WTC11 (cell line): ENCODE measurements at regions not wholly inside any gene's neighbourhood (a gene's known extent, or its start where the extent isn't known, plus 50 kb on each side); places are given as distances from the start of the nearest gene placed in this dataset.

Experiments
- ATAC-seq: fragments of 200-7000 bp; cut with Tn5 transposase; 2 replicates; pipeline ENCODE4 v1.10.0; 2021; ENCODE audit warnings: mild to moderate bottlenecking, moderate library complexity
- CTCF ChIA-PET: fragments of 300-600 bp; sonication (Branson Sonifier 250); formaldehyde crosslinking; loops from one replicate; lab custom pipeline; 2021; ENCODE audit warnings: antibody characterized with exemption; lab: Charles Lee
- POLR2A ChIA-PET: fragments of 350-600 bp; sonication (Branson Sonifier 250); formaldehyde crosslinking; loops from one replicate; lab custom pipeline; 2021; ENCODE audit warnings: antibody characterized with exemption; lab: Charles Lee
- DNase-seq: peaks from one replicate; pipeline ENCODE4 v3.0.0; 2021; ENCODE audit warnings: low spot score
- H3K27ac Mint-ChIP-seq: 2 replicates; pipeline ENCODE4 v1.8.0; 2021; ENCODE audit warnings: mixed read lengths
- H3K27me3 Mint-ChIP-seq: 2 replicates; pipeline ENCODE4 v1.8.0; 2021; ENCODE audit warnings: low read depth, mild to moderate bottlenecking, moderate library complexity, mixed read lengths
- H3K36me3 Mint-ChIP-seq: 2 replicates; pipeline ENCODE4 v1.8.0; 2021; ENCODE audit warnings: mixed read lengths
- H3K4me1 Mint-ChIP-seq: 2 replicates; pipeline ENCODE4 v1.8.0; 2022; ENCODE audit warnings: mixed read lengths
- H3K4me3 Mint-ChIP-seq: 2 replicates; pipeline ENCODE4 v1.8.0; 2021; ENCODE audit warnings: mild to moderate bottlenecking, moderate library complexity, mixed read lengths
- H3K9me3 Mint-ChIP-seq: 2 replicates; pipeline ENCODE4 v1.8.0; 2021; ENCODE audit warnings: mixed read lengths
- ATF1 ChIP-seq: sonication (generic); formaldehyde crosslinking; IDR thresholded peaks from 2 replicates; pipeline ENCODE4 v1.8.1; 2023; ENCODE audit warnings: mild to moderate bottlenecking, moderate library complexity, missing genetic modification reagents
- CBFB ChIP-seq: sonication (generic); formaldehyde crosslinking; IDR thresholded peaks from 2 replicates; pipeline ENCODE4 v1.8.1; 2022; ENCODE audit warnings: mild to moderate bottlenecking, low read depth, missing genetic modification reagents
- E2F4 ChIP-seq: sonication (generic); formaldehyde crosslinking; IDR thresholded peaks from 2 replicates; pipeline ENCODE4 v1.8.1; 2022; ENCODE audit warnings: low read depth, mild to moderate bottlenecking, moderate library complexity, missing genetic modification reagents, borderline replicate concordance
- ERG ChIP-seq: fragments of 250-450 bp; sonication (Bioruptor Pico); IDR thresholded peaks from 2 replicates; pipeline ENCODE4 v1.8.0; 2021; ENCODE audit warnings: mild to moderate bottlenecking
- ESRRA ChIP-seq: sonication (generic); formaldehyde crosslinking; IDR thresholded peaks from 2 replicates; pipeline ENCODE4 v1.8.1; 2022; ENCODE audit warnings: mild to moderate bottlenecking, missing genetic modification reagents, borderline replicate concordance
- FOXP1 ChIP-seq: sonication (generic); formaldehyde crosslinking; IDR thresholded peaks from 2 replicates; pipeline ENCODE4 v1.8.0; 2022; ENCODE audit warnings: missing genetic modification reagents, mild to moderate bottlenecking, moderate library complexity, borderline replicate concordance
- HMGA2 ChIP-seq: fragments of 250-450 bp; sonication (Bioruptor Pico); IDR thresholded peaks from 2 replicates; pipeline ENCODE4 v1.4.0; 2021; ENCODE audit warnings: mild to moderate bottlenecking, moderate library complexity
- IRF1 ChIP-seq: sonication (generic); formaldehyde crosslinking; IDR thresholded peaks from 2 replicates; pipeline ENCODE4 v1.8.0; 2023; ENCODE audit warnings: missing genetic modification reagents
- JAZF1 ChIP-seq: fragments of 250-450 bp; sonication (Bioruptor Pico); IDR thresholded peaks from 2 replicates; pipeline ENCODE4 v1.9.0; 2021; ENCODE audit warnings: moderate library complexity, mild to moderate bottlenecking, inconsistent platforms
- JUN ChIP-seq: sonication (generic); formaldehyde crosslinking; IDR thresholded peaks from 2 replicates; pipeline ENCODE4 v1.8.0; 2023; ENCODE audit warnings: mild to moderate bottlenecking, missing genetic modification reagents
- MAX ChIP-seq: sonication (generic); formaldehyde crosslinking; IDR thresholded peaks from 2 replicates; pipeline ENCODE4 v1.8.0; 2022; ENCODE audit warnings: mild to moderate bottlenecking, missing genetic modification reagents
- MYBL2 ChIP-seq: sonication (generic); formaldehyde crosslinking; IDR thresholded peaks from 2 replicates; pipeline ENCODE4 v1.8.1; 2023; ENCODE audit warnings: mild to moderate bottlenecking, moderate library complexity, missing genetic modification reagents
- RELA ChIP-seq: sonication (generic); formaldehyde crosslinking; IDR thresholded peaks from 2 replicates; pipeline ENCODE4 v1.8.1; 2022; ENCODE audit warnings: missing genetic modification reagents, mild to moderate bottlenecking, borderline replicate concordance
- SMAD4 ChIP-seq: sonication (generic); formaldehyde crosslinking; IDR thresholded peaks from 2 replicates; pipeline ENCODE4 v1.8.0; 2022; ENCODE audit warnings: mild to moderate bottlenecking, missing genetic modification reagents
- SP1 ChIP-seq: sonication (generic); formaldehyde crosslinking; conservative IDR thresholded peaks from 2 replicates; pipeline ENCODE4 v1.8.1; 2022; ENCODE audit warnings: missing genetic modification reagents
- TEAD4 ChIP-seq: sonication (generic); formaldehyde crosslinking; IDR thresholded peaks from 2 replicates; pipeline ENCODE4 v1.8.0; 2022; ENCODE audit warnings: mild to moderate bottlenecking, missing genetic modification reagents
- TP53 ChIP-seq: sonication (generic); formaldehyde crosslinking; IDR thresholded peaks from 2 replicates; pipeline ENCODE4 v1.8.1; 2023; ENCODE audit warnings: mild to moderate bottlenecking, missing genetic modification reagents
- USF2 ChIP-seq: sonication (generic); formaldehyde crosslinking; IDR thresholded peaks from 2 replicates; pipeline ENCODE4 v1.8.1; 2023; ENCODE audit warnings: mild to moderate bottlenecking, missing genetic modification reagents, moderate library complexity
- ZNF121 ChIP-seq: sonication (generic); formaldehyde crosslinking; IDR thresholded peaks from 2 replicates; pipeline ENCODE4 v1.8.0; 2023; ENCODE audit warnings: missing genetic modification reagents
- ZNF263 ChIP-seq: sonication (generic); formaldehyde crosslinking; IDR thresholded peaks from 2 replicates; pipeline ENCODE4 v1.8.1; 2022; ENCODE audit warnings: low read depth, mild to moderate bottlenecking, moderate library complexity, missing genetic modification reagents
- ZNF416 ChIP-seq: fragments of 250-450 bp; sonication (Bioruptor Pico); IDR thresholded peaks from 2 replicates; pipeline ENCODE4 v1.9.0; 2021; ENCODE audit warnings: mild to moderate bottlenecking, inconsistent platforms
- ZNF423 ChIP-seq: fragments of 250-450 bp; sonication (Bioruptor Pico); IDR thresholded peaks from 2 replicates; pipeline ENCODE4 v2.1.2; 2022; ENCODE audit warnings: mild to moderate bottlenecking, moderate library complexity
- ZNF671 ChIP-seq: fragments of 250-450 bp; sonication (Bioruptor Pico); IDR thresholded peaks from 2 replicates; pipeline ENCODE4 v1.8.0; 2021; ENCODE audit warnings: mild to moderate bottlenecking
- TF ChIP-seq, protein P1 (sequence below): sonication (generic); formaldehyde crosslinking; IDR thresholded peaks from 2 replicates; pipeline ENCODE4 v1.8.0; 2022; ENCODE audit warnings: mild to moderate bottlenecking, missing genetic modification reagents

DNA sequence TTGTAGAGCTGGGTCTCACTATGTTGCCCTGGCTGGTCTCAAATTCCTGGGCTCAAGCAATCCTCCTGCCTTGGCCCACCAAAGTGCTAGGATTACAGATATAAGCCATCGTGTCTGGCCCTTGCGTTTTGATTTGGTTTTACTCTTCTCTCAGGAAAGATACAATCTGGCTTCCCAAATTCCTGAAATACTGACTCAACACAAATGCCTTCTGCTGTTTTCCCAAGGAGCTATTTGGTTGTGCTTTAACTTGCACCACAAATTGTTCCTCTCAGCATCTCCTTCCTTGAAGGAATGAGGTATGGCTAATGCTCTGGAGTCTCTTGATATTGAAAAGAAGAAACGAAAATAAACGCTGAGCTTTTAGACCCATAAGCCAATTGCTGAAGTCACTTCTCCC is 110.0 kb upstream of the PAX6 start:
- DNase-seq, result no peak
- ChIA-PET POLR2A (no interaction called here), CTCF (interaction anchor here (3.3 kb wide), 1 partner anchor 37 kb away, joined by 14 read pairs; no protein-coding TSS in a partner anchor)
- no peak for ATAC-seq
- H3K4me3 Mint-ChIP-seq, result no peak overlapping the region
- no peaks in the 10 kb centered on the region for H3K36me3 Mint-ChIP-seq
- no peak overlapping the region for H3K27ac Mint-ChIP-seq
- no peaks in the 10 kb centered on the region for H3K4me1 Mint-ChIP-seq
- H3K9me3 Mint-ChIP-seq, result no peaks in the 10 kb centered on the region
- TF ChIP-seq ERG (CRISPR knock-in tag), result no peak
- no peak for TF ChIP-seq RELA (CRISPR knock-in tag)
- no peak for TF ChIP-seq CBFB
- TF ChIP-seq SMAD4 (CRISPR knock-in tag), result no peak
- TF ChIP-seq JAZF1, result no peak
- TF ChIP-seq ESRRA (CRISPR knock-in tag), result no peak
- TF ChIP-seq ZNF423 (CRISPR knock-in tag), result no peak
- no peaks in the 10 kb centered on the region for H3K27me3 Mint-ChIP-seq

- H3K27ac Mint-ChIP-seq, result no peak overlapping the region
- ChIA-PET POLR2A (no interaction called here), CTCF (interaction anchor here (1.5 to 3.3 kb wide), 2 partner anchors 32 to 39 kb away, joined by 5 to 14 read pairs; no protein-coding TSS in a partner anchor)
- H3K36me3 Mint-ChIP-seq, result no peaks in the 10 kb centered on the region
- ATAC-seq (no peak), DNase-seq (no peak)
- H3K27me3 Mint-ChIP-seq, result no peaks in the 10 kb centered on the region
- H3K4me1 Mint-ChIP-seq, result no peaks in the 10 kb centered on the region
- no peak overlapping the region for H3K4me3 Mint-ChIP-seq
- no peaks in the 10 kb centered on the region for H3K9me3 Mint-ChIP-seq
- TF ChIP-seq ZNF263 (CRISPR knock-in tag) (no peak), SP1 (CRISPR knock-in tag) (no peak), ZNF423 (CRISPR knock-in tag) (no peak), IRF1 (CRISPR knock-in tag) (no peak), E2F4 (no peak), MYBL2 (CRISPR knock-in tag) (no peak), ZNF121 (no peak), ZNF671 (CRISPR knock-in tag) (no peak), ZNF416 (CRISPR knock-in tag) (no peak), JAZF1 (no peak), TEAD4 (CRISPR knock-in tag) (no peak), HMGA2 (no peak), MAX (CRISPR knock-in tag) (no peak)
- TF ChIP-seq, protein P1, sequence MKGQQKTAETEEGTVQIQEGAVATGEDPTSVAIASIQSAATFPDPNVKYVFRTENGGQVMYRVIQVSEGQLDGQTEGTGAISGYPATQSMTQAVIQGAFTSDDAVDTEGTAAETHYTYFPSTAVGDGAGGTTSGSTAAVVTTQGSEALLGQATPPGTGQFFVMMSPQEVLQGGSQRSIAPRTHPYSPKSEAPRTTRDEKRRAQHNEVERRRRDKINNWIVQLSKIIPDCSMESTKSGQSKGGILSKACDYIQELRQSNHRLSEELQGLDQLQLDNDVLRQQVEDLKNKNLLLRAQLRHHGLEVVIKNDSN, result no peak
Observed at GRCh38 chr11:31919175-31919574, 108.1 kb upstream of the PAX6 start.

- no peaks in the 10 kb centered on the region for H3K4me1 Mint-ChIP-seq
- ATAC-seq, result no peak
- ChIA-PET CTCF (interaction anchor here (0.8 to 2.7 kb wide), 10 partner anchors 10 to 274 kb away, joined by 3 to 13 read pairs (median 4); no protein-coding TSS in a partner anchor), POLR2A (no interaction called here)
- H3K36me3 Mint-ChIP-seq, result no peaks in the 10 kb centered on the region
- H3K9me3 Mint-ChIP-seq, result no peaks in the 10 kb centered on the region
- TF ChIP-seq USF2, result no peak
- no peak for TF ChIP-seq ZNF416 (CRISPR knock-in tag)
- no peak for TF ChIP-seq FOXP1 (CRISPR knock-in tag)
- TF ChIP-seq TP53 (CRISPR knock-in tag), result no peak
- no peak for TF ChIP-seq ATF1 (CRISPR knock-in tag)
- TF ChIP-seq JUN (CRISPR knock-in tag), result no peak
- no peak for TF ChIP-seq TEAD4 (CRISPR knock-in tag)
- TF ChIP-seq, all 79 proteins: peak for 0
- Mint-ChIP-seq H3K27me3 (peaks cover 4% of the 10 kb centered on the region; the same call in 1 of the 2 replicates), H3K4me3 (no peak overlapping the region), H3K27ac (no peak overlapping the region)
- DNase-seq, result no peak
Observed at GRCh38 chr11:31915867-31916266, 104.7 kb upstream of the PAX6 start.
